Activated naive CD4-positive, alpha-beta T cell treated with anti-CD3 and anti-CD28 coated beads for 36 hours (primary cell): ENCODE measurements at regions not wholly inside any gene's neighbourhood (a gene's known extent, or its start where the extent isn't known, plus 50 kb on each side); places are given as distances from the start of the nearest gene placed in this dataset.

Experiments
- CTCF ChIA-PET: fragments of 350-600 bp; sonication (Branson Sonifier 250); formaldehyde crosslinking; loops from one replicate; lab custom pipeline; 2021; ENCODE audit warnings: antibody characterized with exemption; lab: Charles Lee
- DNase-seq: peaks from one replicate; pipeline ENCODE4 v3.0.0-alpha.2; 2020
- H3K27ac Mint-ChIP-seq: one replicate; pipeline ENCODE4 v1.8.0; 2021; ENCODE audit warnings: mild to moderate bottlenecking, mixed read lengths
- H3K27me3 Mint-ChIP-seq: one replicate; pipeline ENCODE4 v1.8.0; 2021; ENCODE audit warnings: low read depth, mixed read lengths
- H3K36me3 Mint-ChIP-seq: one replicate; pipeline ENCODE4 v1.8.0; 2021; ENCODE audit warnings: low read depth, mixed read lengths
- H3K4me1 Mint-ChIP-seq: one replicate; pipeline ENCODE4 v1.8.0; 2021; ENCODE audit warnings: low read depth, mixed read lengths
- H3K4me3 Mint-ChIP-seq: one replicate; pipeline ENCODE4 v1.8.0; 2021; ENCODE audit warnings: mild to moderate bottlenecking, moderate library complexity, mixed read lengths
- H3K9me3 Mint-ChIP-seq: one replicate; pipeline ENCODE4 v1.8.0; 2021; ENCODE audit warnings: mixed read lengths
- intact Hi-C: fragments of 100-400 bp; cut with micrococcal nuclease; formaldehyde crosslinking; loops from one replicate; pipeline ENCODE4 v1.15.1; 2023

- Mint-ChIP-seq H3K27ac (no peak overlapping the region), H3K9me3 (peaks cover 1% of the 10 kb centered on the region), H3K27me3 (no peaks in the 10 kb centered on the region), H3K4me3 (no peak overlapping the region), H3K4me1 (no peaks in the 10 kb centered on the region), H3K36me3 (no peaks in the 10 kb centered on the region)
- no peak for DNase-seq
- CTCF ChIA-PET = interaction anchor here (0.7 kb wide), 2 partner anchors 228 to 797 kb away, joined by 5 read pairs; no protein-coding TSS in a partner anchor
- intact Hi-C loops = no loop called here
Measured at GRCh38 chr12:40560848-40561247, 131.4 kb upstream of the CNTN1 start.

- no peak for DNase-seq
- Mint-ChIP-seq H3K36me3 (no peaks in the 10 kb centered on the region), H3K4me3 (no peak overlapping the region), H3K9me3 (no peaks in the 10 kb centered on the region), H3K4me1 (no peaks in the 10 kb centered on the region), H3K27ac (no peak overlapping the region), H3K27me3 (no peaks in the 10 kb centered on the region)
- CTCF ChIA-PET = no interaction called here
- intact Hi-C loops = no loop called here
Measured at GRCh38 chr12:40561395-40561966, 130.8 kb upstream of the CNTN1 start.

- Mint-ChIP-seq H3K36me3 (no peaks in the 10 kb centered on the region), H3K9me3 (no peaks in the 10 kb centered on the region), H3K27me3 (no peaks in the 10 kb centered on the region), H3K27ac (no peak overlapping the region), H3K4me3 (no peak overlapping the region), H3K4me1 (no peaks in the 10 kb centered on the region)
- intact Hi-C loops = no loop called here
- CTCF ChIA-PET = no interaction called here
- no peak for DNase-seq
Measured at GRCh38 chr12:40565029-40565633, 127.1 kb upstream of the CNTN1 start.

DNA sequence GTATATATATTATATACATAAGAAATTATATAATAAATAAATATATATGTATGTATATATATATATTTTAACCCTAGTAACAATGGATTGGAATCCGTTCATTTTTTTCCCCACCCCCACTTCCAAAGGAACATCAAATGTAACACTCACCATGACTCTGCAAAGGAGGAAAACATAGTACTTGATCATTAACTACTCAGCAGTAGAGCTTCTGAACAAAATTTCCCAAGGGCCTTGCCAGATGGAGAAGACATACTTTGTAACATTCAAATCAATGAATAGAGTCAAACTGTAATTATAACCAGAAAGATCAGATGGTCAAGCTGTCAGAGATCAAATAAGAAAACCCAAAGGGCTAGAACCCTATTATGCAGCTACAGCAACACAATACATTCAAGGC, 126.0 kb upstream of the CNTN1 start:
- intact Hi-C loops = no loop called here
- no peak for DNase-seq
- Mint-ChIP-seq H3K9me3 (peaks cover 3% of the 10 kb centered on the region), H3K36me3 (no peaks in the 10 kb centered on the region), H3K27me3 (no peaks in the 10 kb centered on the region), H3K27ac (no peak overlapping the region), H3K4me3 (no peak overlapping the region), H3K4me1 (no peaks in the 10 kb centered on the region)
- CTCF ChIA-PET = no interaction called here

- intact Hi-C loops = no loop called here
- Mint-ChIP-seq H3K36me3 (no peaks in the 10 kb centered on the region), H3K27ac (no peak overlapping the region), H3K4me1 (no peaks in the 10 kb centered on the region), H3K9me3 (peaks cover 5% of the 10 kb centered on the region), H3K4me3 (no peak overlapping the region), H3K27me3 (no peaks in the 10 kb centered on the region)
- CTCF ChIA-PET = no interaction called here
- DNase-seq = no peak
Measured at GRCh38 chr12:40569626-40570179, 122.5 kb upstream of the CNTN1 start.

DNA sequence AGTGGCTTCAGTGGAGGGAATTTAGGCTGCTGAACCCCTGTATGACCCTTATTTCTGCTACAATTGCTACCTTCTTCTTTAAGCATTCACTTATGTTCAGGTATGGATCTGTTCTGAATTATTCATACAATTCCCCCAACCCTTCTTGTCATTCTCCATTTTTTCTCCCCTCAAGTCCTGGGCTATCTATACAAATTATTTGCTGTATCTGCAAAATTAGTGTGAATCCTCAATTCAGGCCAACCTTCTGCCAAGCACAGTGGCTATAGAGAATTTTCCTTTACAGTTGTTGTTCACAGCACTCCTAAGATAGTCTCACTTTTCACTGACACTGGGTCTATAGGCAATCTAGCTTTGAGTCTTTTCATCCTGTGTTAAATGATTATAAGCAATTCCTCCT, 119.2 kb upstream of the CNTN1 start:
- H3K36me3 Mint-ChIP-seq = no peaks in the 10 kb centered on the region
- CTCF ChIA-PET = no interaction called here
- H3K4me3 Mint-ChIP-seq = no peak overlapping the region
- no peak for DNase-seq
- no peaks in the 10 kb centered on the region for H3K27me3 Mint-ChIP-seq
- peaks cover 5% of the 10 kb centered on the region for H3K9me3 Mint-ChIP-seq
- intact Hi-C loops = no loop called here
- H3K27ac Mint-ChIP-seq = no peak overlapping the region
- H3K4me1 Mint-ChIP-seq = no peaks in the 10 kb centered on the region

DNA sequence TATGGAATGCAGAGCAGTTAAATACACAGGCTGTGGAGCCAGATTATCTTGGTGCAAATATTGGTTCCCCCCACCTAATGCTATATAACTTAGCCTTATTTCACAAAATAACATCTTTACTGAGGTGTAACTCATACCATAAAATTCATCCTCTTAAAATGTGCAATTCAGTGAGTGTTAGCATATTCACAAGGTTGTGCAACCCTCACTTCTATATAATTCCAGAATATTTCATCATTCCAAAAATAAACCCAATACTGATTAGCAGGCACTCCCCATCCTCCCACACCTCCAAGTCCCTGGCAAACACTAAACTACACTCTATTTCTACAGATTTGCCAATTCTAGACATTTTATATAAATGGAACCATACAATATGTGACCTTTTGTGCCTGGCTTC, 116.3 kb upstream of the CNTN1 start:
- Mint-ChIP-seq H3K4me3 (no peak overlapping the region), H3K4me1 (no peaks in the 10 kb centered on the region), H3K27me3 (no peaks in the 10 kb centered on the region), H3K27ac (no peak overlapping the region), H3K36me3 (no peaks in the 10 kb centered on the region), H3K9me3 (peaks cover 4% of the 10 kb centered on the region)
- intact Hi-C loops = no loop called here
- CTCF ChIA-PET = no interaction called here
- no peak for DNase-seq

GRCh38 chr12:40577834-40578233, 114.4 kb upstream of the CNTN1 start:
- H3K4me3 Mint-ChIP-seq = no peak overlapping the region
- no peaks in the 10 kb centered on the region for H3K36me3 Mint-ChIP-seq
- no peak overlapping the region for H3K27ac Mint-ChIP-seq
- H3K4me1 Mint-ChIP-seq = no peaks in the 10 kb centered on the region
- H3K9me3 Mint-ChIP-seq = peaks cover 8% of the 10 kb centered on the region
- intact Hi-C loops = no loop called here
- H3K27me3 Mint-ChIP-seq = no peaks in the 10 kb centered on the region
- CTCF ChIA-PET = no interaction called here
- no peak for DNase-seq

DNA sequence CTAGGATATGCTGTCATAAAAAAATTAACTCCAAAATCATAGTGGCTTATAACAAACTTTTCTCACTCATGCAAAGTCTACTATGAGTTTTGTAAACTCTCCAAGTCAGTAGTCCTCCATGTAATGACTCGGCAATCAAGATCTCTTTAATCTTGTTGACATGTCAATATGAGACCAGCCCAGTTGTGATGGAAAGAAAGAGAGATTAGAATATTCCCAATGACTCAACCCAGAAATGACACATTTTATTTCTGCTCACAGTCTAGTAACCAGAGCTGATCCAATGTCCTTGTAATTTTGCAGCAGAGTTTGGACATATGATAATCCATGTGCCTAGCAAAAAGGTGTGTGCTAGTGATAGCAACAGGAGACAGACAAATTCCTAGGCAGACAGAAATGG, 112.6 kb upstream of the CNTN1 start:
- no peak for DNase-seq
- Mint-ChIP-seq H3K4me3 (no peak overlapping the region), H3K27me3 (no peaks in the 10 kb centered on the region), H3K9me3 (peaks cover 8% of the 10 kb centered on the region), H3K4me1 (no peaks in the 10 kb centered on the region), H3K27ac (no peak overlapping the region), H3K36me3 (no peaks in the 10 kb centered on the region)
- CTCF ChIA-PET = no interaction called here
- intact Hi-C loops = no loop called here

- Mint-ChIP-seq H3K36me3 (no peaks in the 10 kb centered on the region), H3K27me3 (no peaks in the 10 kb centered on the region), H3K27ac (no peak overlapping the region), H3K4me3 (no peak overlapping the region), H3K9me3 (peaks cover 8% of the 10 kb centered on the region), H3K4me1 (no peaks in the 10 kb centered on the region)
- CTCF ChIA-PET = no interaction called here
- no peak for DNase-seq
- intact Hi-C loops = no loop called here
Measured at GRCh38 chr12:40580346-40580745, 111.9 kb upstream of the CNTN1 start.

DNA sequence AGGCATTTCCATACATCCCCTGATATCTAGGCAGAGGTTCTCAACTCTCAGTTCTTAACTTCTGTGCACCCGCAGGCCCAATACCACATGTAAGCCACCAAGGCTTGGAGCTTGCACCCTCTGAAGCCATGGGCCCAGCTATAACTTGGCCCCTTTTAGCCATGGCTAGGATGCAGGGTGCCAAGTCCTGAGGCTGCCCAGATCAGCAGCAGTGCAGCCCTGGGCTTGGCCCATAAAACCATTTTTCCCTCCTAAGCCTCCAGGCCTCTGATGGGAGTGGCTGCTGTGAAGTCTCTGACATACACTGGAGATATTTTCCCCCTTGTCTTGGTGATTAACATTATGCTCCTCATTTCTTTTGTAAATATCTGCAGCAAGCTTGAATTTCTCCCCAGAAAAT, 110.3 kb upstream of the CNTN1 start:
- DNase-seq = no peak
- no peak overlapping the region for H3K4me3 Mint-ChIP-seq
- H3K36me3 Mint-ChIP-seq = no peaks in the 10 kb centered on the region
- no peaks in the 10 kb centered on the region for H3K27me3 Mint-ChIP-seq
- CTCF ChIA-PET = no interaction called here
- intact Hi-C loops = no loop called here
- no peak overlapping the region for H3K27ac Mint-ChIP-seq
- no peaks in the 10 kb centered on the region for H3K4me1 Mint-ChIP-seq
- peaks cover 8% of the 10 kb centered on the region for H3K9me3 Mint-ChIP-seq

DNA sequence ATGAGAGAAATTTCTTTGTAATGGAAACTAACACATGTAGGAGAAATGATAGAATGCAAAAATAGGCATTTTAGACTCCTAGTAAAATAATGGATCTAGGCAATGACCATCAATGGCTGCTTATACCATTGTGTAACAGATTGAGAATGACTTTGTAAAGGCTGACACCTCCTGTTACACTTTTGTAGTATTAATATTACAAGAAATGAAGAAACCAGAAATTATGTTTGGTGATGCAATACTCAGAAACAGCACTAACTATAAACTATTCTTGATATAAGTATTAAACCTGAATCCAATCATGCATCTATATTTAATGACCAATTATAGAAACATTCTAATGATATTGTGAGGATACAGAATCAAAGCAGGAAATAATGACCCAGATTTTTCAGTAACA, 108.5 kb upstream of the CNTN1 start:
- CTCF ChIA-PET = no interaction called here
- intact Hi-C loops = no loop called here
- no peaks in the 10 kb centered on the region for H3K27me3 Mint-ChIP-seq
- no peak for DNase-seq
- H3K27ac Mint-ChIP-seq = no peak overlapping the region
- H3K4me3 Mint-ChIP-seq = no peak overlapping the region
- peaks cover 9% of the 10 kb centered on the region for H3K9me3 Mint-ChIP-seq
- H3K4me1 Mint-ChIP-seq = no peaks in the 10 kb centered on the region
- no peaks in the 10 kb centered on the region for H3K36me3 Mint-ChIP-seq

DNA sequence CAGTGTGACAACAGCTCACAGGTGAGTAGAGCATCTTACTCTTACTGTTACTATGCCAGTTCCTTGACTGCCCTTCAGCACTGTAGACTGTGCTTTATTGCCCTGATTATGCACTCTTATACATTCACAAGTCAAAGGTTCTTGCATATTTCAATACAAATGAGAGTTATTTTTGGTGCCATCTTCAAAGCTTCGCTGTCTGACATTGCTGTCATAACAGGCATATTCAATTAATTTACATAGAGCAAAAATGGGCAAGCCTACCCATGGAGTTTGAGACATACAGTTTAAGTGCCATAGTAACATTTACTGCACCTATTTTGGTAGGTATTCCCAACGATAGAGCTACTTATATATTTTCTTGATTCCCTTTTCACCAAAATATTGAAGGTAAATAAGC, 107.5 kb upstream of the CNTN1 start:
- Mint-ChIP-seq H3K9me3 (peaks cover 16% of the 10 kb centered on the region), H3K27ac (no peak overlapping the region), H3K36me3 (no peaks in the 10 kb centered on the region), H3K4me1 (no peaks in the 10 kb centered on the region), H3K27me3 (no peaks in the 10 kb centered on the region), H3K4me3 (no peak overlapping the region)
- CTCF ChIA-PET = no interaction called here
- intact Hi-C loops = no loop called here
- no peak for DNase-seq
